ENCODE measurements at regions not wholly inside any gene's neighbourhood (a gene's known extent, or its start where the extent isn't known, plus 50 kb on each side); places are given as distances from the start of the nearest gene placed in this dataset.

DNA sequence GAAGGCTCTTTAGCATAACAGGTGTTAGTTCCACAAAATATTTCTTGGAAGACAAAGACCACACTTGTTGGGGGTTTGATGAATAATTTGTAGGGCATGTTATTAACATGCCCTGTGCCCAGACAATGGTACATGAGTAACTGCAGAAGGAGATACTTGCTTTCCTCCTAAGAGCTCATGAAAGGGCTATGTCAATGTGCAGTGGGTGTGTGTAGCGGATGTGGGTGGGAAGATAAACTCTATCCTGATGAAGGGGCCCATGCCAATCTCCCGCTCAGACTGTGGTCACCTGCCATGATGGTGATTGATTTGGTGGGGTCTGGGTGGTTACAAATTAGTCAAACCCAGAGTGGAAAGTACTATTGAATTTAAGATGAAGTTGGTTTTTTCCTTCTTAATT is 69.8 kb upstream of the DNAH14 start:
- no peaks in the 10 kb centered on the region for H3K79me2 ChIP-seq (ENCODE audit: control insufficient read depth in 1 of 2, insufficient read depth in 2 of 2, low read length in 2 of 2)
- H4K8ac ChIP-seq (ENCODE audit: extremely low read depth, insufficient read depth, low read length) = no peak overlapping the region
- H2AK5ac ChIP-seq (ENCODE audit: low read depth, low read length) = no peak overlapping the region
- H3K4me3 ChIP-seq (ENCODE audit: extremely low read depth in 1 of 4, insufficient read depth in 2 of 4, low read depth in 3 of 4, low read length in 4 of 4) = no peak overlapping the region
- H3K9ac ChIP-seq (replicated peaks in 1 of 4; ENCODE audit: extremely low read depth in 1 of 4, low read depth in 3 of 4, low read length in 3 of 4) = no peak overlapping the region
- no peaks in the 10 kb centered on the region for H3K79me1 ChIP-seq (ENCODE audit: low read depth, low read length)
- H3K36me3 ChIP-seq (ENCODE audit: control insufficient read depth in 2 of 4, insufficient read depth in 4 of 4, low read length in 3 of 4) = no peaks in the 10 kb centered on the region
- H2BK120ac ChIP-seq (replicated peaks; ENCODE audit: low read depth, low read length) = no peak overlapping the region
- no peak overlapping the region for H3K18ac ChIP-seq (ENCODE audit: extremely low read depth, low read length)
- WGBS, 2 experiments (ENCODE audit: extremely low coverage in 1 of 2, insufficient coverage in 1 of 2, insufficient read length in 1 of 2, insufficient replicate concordance in 2 of 2, low coverage in 1 of 2, low lambda C conversion rate in 2 of 2, missing lambda C conversion rate in 1 of 2) = 100% methylated on average over 2 of the region's 2 CpGs; no CpG with 5 or more reads in 1 of the 2 experiments
- no peaks in the 10 kb centered on the region for H3K23me2 ChIP-seq (ENCODE audit: low read depth, low read length)
- FAIRE-seq (no peak), DNase-seq (ENCODE audit: low read depth in 1 of 2, low spot score in 2 of 2) (no peak)
- H3K4me1 ChIP-seq (replicated peaks in 1 of 4; ENCODE audit: control insufficient read depth in 3 of 4, insufficient read depth in 4 of 4, low read length in 3 of 4) = no peaks in the 10 kb centered on the region
- no peaks in the 10 kb centered on the region for H3K9me3 ChIP-seq (ENCODE audit: insufficient read depth in 2 of 2, low read depth in 1 of 2, low read length in 1 of 2)
- H4K5ac ChIP-seq (ENCODE audit: insufficient read length, low read depth, low read length) = no peak overlapping the region
- no peak overlapping the region for H3K4ac ChIP-seq (replicated peaks; ENCODE audit: insufficient read length, low read depth, low read length)
- no peak overlapping the region for H3K4me2 ChIP-seq (ENCODE audit: insufficient read depth in 1 of 2, low read depth in 2 of 2, low read length in 2 of 2)
- ChIA-PET CTCF (ENCODE audit: partially characterized antibody) (no interaction called here), POLR2A (ENCODE audit: partially characterized antibody) (no interaction called here)
- H2AFZ ChIP-seq (ENCODE audit: low read length) = no peak overlapping the region; the same call in 1 of the 2 replicates
- H2BK12ac ChIP-seq (ENCODE audit: low read depth, low read length) = no peak overlapping the region
- no peaks in the 10 kb centered on the region for H3K27me3 ChIP-seq (replicated peaks in 1 of 4; ENCODE audit: control insufficient read depth in 3 of 4, extremely low read depth in 1 of 4, insufficient read depth in 3 of 4, low read length in 3 of 4)
- H3K56ac ChIP-seq (replicated peaks; ENCODE audit: insufficient read length, low read depth, low read length) = no peak overlapping the region
- no peak overlapping the region for H4K91ac ChIP-seq (replicated peaks; ENCODE audit: insufficient read length, low read length)
- no peak overlapping the region for H3K27ac ChIP-seq (ENCODE audit: low read depth, low read length)
- H2BK15ac ChIP-seq (ENCODE audit: low read length) = no peak overlapping the region
- no peak overlapping the region for H2BK20ac ChIP-seq (ENCODE audit: low read length)
- no peak overlapping the region for H2BK5ac ChIP-seq (ENCODE audit: low read depth, low read length)
- no peak overlapping the region for H3K14ac ChIP-seq (ENCODE audit: insufficient read length)
- no peak overlapping the region for H3K23ac ChIP-seq (ENCODE audit: insufficient read length)
- H4K20me1 ChIP-seq (replicated peaks in 1 of 2; ENCODE audit: control insufficient read depth in 1 of 2, insufficient read depth in 2 of 2, low read length in 2 of 2) = no peaks in the 10 kb centered on the region
- TF ChIP-seq TAF1 (IDR thresholded peaks at IDR 0.05; ENCODE audit: low read depth, low read length) (no peak), CREB1 (IDR thresholded peaks at IDR 0.05) (no peak), RNF2 (IDR thresholded peaks at IDR 0.05; ENCODE audit: borderline replicate concordance, low read depth, low read length, missing control alignments, poor library complexity, severe bottlenecking) (no peak), HDAC6 (IDR thresholded peaks at IDR 0.05; ENCODE audit: low read depth, low read length) (no peak), FOSL1 (IDR thresholded peaks at IDR 0.05; ENCODE audit: insufficient read depth, low read depth, low read length) (no peak), CHD2 (IDR thresholded peaks at IDR 0.05; ENCODE audit: low read length) (no peak), EZH2 (IDR thresholded peaks at IDR 0.05; ENCODE audit: low read depth, low read length, severe bottlenecking) (no peak), CBX8 (IDR thresholded peaks at IDR 0.05; ENCODE audit: borderline replicate concordance, low read depth, low read length) (no peak), TBP (IDR thresholded peaks at IDR 0.05; ENCODE audit: low read depth, low read length) (no peak)
